ENCODE measurements at regions not wholly inside any gene's neighbourhood (a gene's known extent, or its start where the extent isn't known, plus 50 kb on each side); places are given as distances from the start of the nearest gene placed in this dataset.

- DNase-seq: no peak
Observed at GRCh38 chr11:80816454-80816847, 1375.6 kb upstream of the TENM4 start.

GRCh38 chr11:80815752-80816453 is 1375.1 kb upstream of the TENM4 start:
- peak; percentile 33 for DNase-seq

- no peak for DNase-seq
Observed at GRCh38 chr11:80814813-80815212, 1374.0 kb upstream of the TENM4 start.

- DNase-seq: no peak
Observed at GRCh38 chr11:80810695-80811094, 1369.9 kb upstream of the TENM4 start.

- no peak for DNase-seq
Observed at GRCh38 chr11:80798174-80798573, 1357.3 kb upstream of the TENM4 start.

- no peak for DNase-seq
Observed at GRCh38 chr11:80783561-80783960, 1342.7 kb upstream of the TENM4 start.

- no peak for DNase-seq
Observed at GRCh38 chr11:80782135-80782885, 1341.5 kb upstream of the TENM4 start.

GRCh38 chr11:80779905-80780605 is 1339.2 kb upstream of the TENM4 start:
- DNase-seq: no peak

GRCh38 chr11:80778941-80779340 is 1338.1 kb upstream of the TENM4 start:
- no peak for DNase-seq

- no peak for DNase-seq
Observed at GRCh38 chr11:80778432-80778831, 1337.6 kb upstream of the TENM4 start.

- DNase-seq: no peak
Observed at GRCh38 chr11:80773919-80774318, 1333.1 kb upstream of the TENM4 start.

GRCh38 chr11:80771017-80771416 is 1330.2 kb upstream of the TENM4 start:
- DNase-seq: no peak

- no peak for DNase-seq
Observed at GRCh38 chr11:80758787-80759186, 1318.0 kb upstream of the TENM4 start.

GRCh38 chr11:80748207-80748925 is 1307.5 kb upstream of the TENM4 start:
- no peak for DNase-seq

GRCh38 chr11:80746300-80746699 is 1305.5 kb upstream of the TENM4 start:
- no peak for DNase-seq

GRCh38 chr11:80745416-80745815 is 1304.6 kb upstream of the TENM4 start:
- DNase-seq: no peak

- no peak for DNase-seq
Observed at GRCh38 chr11:80733790-80734189, 1293.0 kb upstream of the TENM4 start.

- DNase-seq: no peak
Observed at GRCh38 chr11:80733361-80733760, 1292.5 kb upstream of the TENM4 start.

- DNase-seq: no peak
Observed at GRCh38 chr11:80727315-80727714, 1286.5 kb upstream of the TENM4 start.

GRCh38 chr11:80726236-80726635 is 1285.4 kb upstream of the TENM4 start:
- DNase-seq: no peak

- no peak for DNase-seq
Observed at GRCh38 chr11:80724366-80724765, 1283.5 kb upstream of the TENM4 start.

GRCh38 chr11:80722629-80723028 is 1281.8 kb upstream of the TENM4 start:
- no peak for DNase-seq

- no peak for DNase-seq
Observed at GRCh38 chr11:80720295-80720694, 1279.5 kb upstream of the TENM4 start.
